ENCODE measurements at regions not wholly inside any gene's neighbourhood (a gene's known extent, or its start where the extent isn't known, plus 50 kb on each side); places are given as distances from the start of the nearest gene placed in this dataset.
"Not testable (repeated sequence)": the region's sequence is repeated elsewhere in the genome, so short reads cannot be mapped to it uniquely, and the experiment has no call there.

GRCh38 chr5:152058267-152058666 is 133.6 kb upstream of the GLRA1 start:
- Histone ChIP-seq H3K4me3 (ENCODE audit: low read depth, low read length) (no peak overlapping the region), H3K36me3 (ENCODE audit: control insufficient read depth, insufficient read depth, low read length) (no peaks in the 10 kb centered on the region), H3K27me3 (ENCODE audit: control insufficient read depth, insufficient read depth, low read length) (no peaks in the 10 kb centered on the region)
- POLR2A ChIA-PET, result no interaction called here
- CTCF ChIA-PET, result no interaction called here
- no peak for TF ChIP-seq CTCF (IDR thresholded peaks at IDR 0.05; ENCODE audit: insufficient read depth, low read depth, low read length)
- DNase-seq (ENCODE audit: low read depth), result no peak

GRCh38 chr5:152056931-152057330 is 132.3 kb upstream of the GLRA1 start:
- no peak for DNase-seq (ENCODE audit: low read depth)
- Histone ChIP-seq H3K36me3 (ENCODE audit: control insufficient read depth, insufficient read depth, low read length) (no peaks in the 10 kb centered on the region), H3K4me3 (ENCODE audit: low read depth, low read length) (no peak overlapping the region), H3K27me3 (ENCODE audit: control insufficient read depth, insufficient read depth, low read length) (no peaks in the 10 kb centered on the region)
- CTCF ChIA-PET, result interaction anchor here (1.4 kb wide), 1 partner anchor 86 kb away, joined by 3 read pairs; no protein-coding TSS in a partner anchor
- POLR2A ChIA-PET, result no interaction called here
- no peak for TF ChIP-seq CTCF (IDR thresholded peaks at IDR 0.05; ENCODE audit: insufficient read depth, low read depth, low read length)

GRCh38 chr5:152052470-152052869 is 127.8 kb upstream of the GLRA1 start:
- ChIA-PET POLR2A (no interaction called here), CTCF (no interaction called here)

GRCh38 chr5:152051499-152052454 is 127.1 kb upstream of the GLRA1 start:
- no peak overlapping the region for H3K4me3 ChIP-seq (ENCODE audit: low read depth, low read length)
- ChIA-PET CTCF (no interaction called here), POLR2A (no interaction called here)
- H3K27me3 ChIP-seq (ENCODE audit: control insufficient read depth, insufficient read depth, low read length), result no peaks in the 10 kb centered on the region
- no peak for DNase-seq (ENCODE audit: low read depth)
- no peak for TF ChIP-seq CTCF (IDR thresholded peaks at IDR 0.05; ENCODE audit: insufficient read depth, low read depth, low read length)
- H3K36me3 ChIP-seq (ENCODE audit: control insufficient read depth, insufficient read depth, low read length), result no peaks in the 10 kb centered on the region

More at GRCh38 chr5:152052470-152052869, 127.8 kb upstream of the GLRA1 start:
- H3K36me3 ChIP-seq (ENCODE audit: control insufficient read depth, insufficient read depth, low read length), result no peaks in the 10 kb centered on the region
- no peak for TF ChIP-seq CTCF (IDR thresholded peaks at IDR 0.05; ENCODE audit: insufficient read depth, low read depth, low read length)
- DNase-seq (ENCODE audit: low read depth), result no peak
- no peak overlapping the region for H3K4me3 ChIP-seq (ENCODE audit: low read depth, low read length)
- no peaks in the 10 kb centered on the region for H3K27me3 ChIP-seq (ENCODE audit: control insufficient read depth, insufficient read depth, low read length)

GRCh38 chr5:152046361-152046760 is 121.7 kb upstream of the GLRA1 start:
- Histone ChIP-seq H3K36me3 (ENCODE audit: control insufficient read depth, insufficient read depth, low read length) (no peaks in the 10 kb centered on the region), H3K4me3 (ENCODE audit: low read depth, low read length) (no peak overlapping the region), H3K27me3 (ENCODE audit: control insufficient read depth, insufficient read depth, low read length) (no peaks in the 10 kb centered on the region)
- ChIA-PET POLR2A (no interaction called here), CTCF (no interaction called here)
- TF ChIP-seq CTCF (IDR thresholded peaks at IDR 0.05; ENCODE audit: insufficient read depth, low read depth, low read length), result no peak
- DNase-seq (ENCODE audit: low read depth), result no peak

GRCh38 chr5:152038856-152039255 is 114.2 kb upstream of the GLRA1 start:
- H3K27me3 ChIP-seq (ENCODE audit: control insufficient read depth, insufficient read depth, low read length); POLR2A ChIA-PET; H3K4me3 ChIP-seq (ENCODE audit: low read depth, low read length); CTCF ChIA-PET; H3K36me3 ChIP-seq (ENCODE audit: control insufficient read depth, insufficient read depth, low read length); DNase-seq (ENCODE audit: low read depth): not testable (repeated sequence)

- H3K27me3 ChIP-seq (ENCODE audit: control insufficient read depth, insufficient read depth, low read length); POLR2A ChIA-PET; DNase-seq (ENCODE audit: low read depth); H3K36me3 ChIP-seq (ENCODE audit: control insufficient read depth, insufficient read depth, low read length); CTCF ChIA-PET; H3K4me3 ChIP-seq (ENCODE audit: low read depth, low read length): not testable (repeated sequence)
Observed at GRCh38 chr5:152026328-152027024, 101.8 kb upstream of the GLRA1 start.

Measured in BJ (cell line).